22Rv1 (cell line): ENCODE measurements at regions not wholly inside any gene's neighbourhood (a gene's known extent, or its start where the extent isn't known, plus 50 kb on each side); places are given as distances from the start of the nearest gene placed in this dataset.

Experiments used
- H3K27ac ChIP-seq: fragments of 450-650 bp; 2 replicates; pipeline ENCODE4 v1.5.1; 2017
- ZFX ChIP-seq: fragments of 450-650 bp; IDR thresholded peaks from 2 replicates; pipeline ENCODE4 v1.6.1; 2017; ENCODE audit warnings: antibody characterized with exemption, borderline replicate concordance
- TF ChIP-seq, protein P1 (sequence below): fragments of 450-650 bp; IDR thresholded peaks from 2 replicates; pipeline ENCODE4 v1.5.1; 2017; ENCODE audit warnings: mild to moderate bottlenecking

DNA sequence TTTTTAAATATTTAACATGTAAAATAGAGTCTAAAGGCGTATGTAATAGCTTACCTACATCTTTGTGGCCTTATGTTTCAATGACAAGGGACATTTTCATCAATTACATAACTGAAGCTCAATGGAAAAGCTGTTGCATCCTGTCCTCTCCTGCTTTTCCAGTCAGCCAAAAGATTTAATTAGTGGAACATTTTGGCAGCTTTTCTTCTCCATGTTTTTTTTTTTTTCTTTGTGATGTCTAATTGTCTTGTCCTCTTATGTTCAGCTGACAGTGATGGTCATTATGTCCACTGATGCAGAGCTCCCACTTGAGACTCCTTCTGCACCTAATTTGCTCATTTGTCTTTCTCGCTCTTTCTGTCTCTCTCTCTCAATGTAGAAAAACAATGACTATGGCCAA is 422.2 kb downstream of the GABRG1 start:
- no peak for TF ChIP-seq ZFX
- no peak overlapping the region for H3K27ac ChIP-seq

DNA sequence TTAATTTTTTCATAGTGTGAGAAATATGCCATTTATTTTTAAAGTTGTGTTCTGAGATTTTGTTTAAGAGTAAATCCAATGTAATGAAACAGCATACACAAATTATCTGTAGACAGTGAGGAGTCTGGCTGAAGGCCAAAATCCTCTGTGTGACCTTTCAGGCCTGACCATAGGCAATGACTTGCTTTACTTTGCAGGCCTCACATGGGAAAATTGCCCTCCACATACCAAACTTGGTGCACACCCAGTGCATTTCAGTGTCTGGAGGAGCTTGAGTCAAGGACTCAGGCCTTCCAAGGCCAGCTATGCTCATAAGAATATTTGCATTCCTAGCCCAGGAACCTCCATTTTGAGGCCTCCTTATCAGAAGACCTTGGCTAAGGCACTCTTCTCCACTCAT is 430.1 kb downstream of the GABRG1 start:
- TF ChIP-seq, protein P1, sequence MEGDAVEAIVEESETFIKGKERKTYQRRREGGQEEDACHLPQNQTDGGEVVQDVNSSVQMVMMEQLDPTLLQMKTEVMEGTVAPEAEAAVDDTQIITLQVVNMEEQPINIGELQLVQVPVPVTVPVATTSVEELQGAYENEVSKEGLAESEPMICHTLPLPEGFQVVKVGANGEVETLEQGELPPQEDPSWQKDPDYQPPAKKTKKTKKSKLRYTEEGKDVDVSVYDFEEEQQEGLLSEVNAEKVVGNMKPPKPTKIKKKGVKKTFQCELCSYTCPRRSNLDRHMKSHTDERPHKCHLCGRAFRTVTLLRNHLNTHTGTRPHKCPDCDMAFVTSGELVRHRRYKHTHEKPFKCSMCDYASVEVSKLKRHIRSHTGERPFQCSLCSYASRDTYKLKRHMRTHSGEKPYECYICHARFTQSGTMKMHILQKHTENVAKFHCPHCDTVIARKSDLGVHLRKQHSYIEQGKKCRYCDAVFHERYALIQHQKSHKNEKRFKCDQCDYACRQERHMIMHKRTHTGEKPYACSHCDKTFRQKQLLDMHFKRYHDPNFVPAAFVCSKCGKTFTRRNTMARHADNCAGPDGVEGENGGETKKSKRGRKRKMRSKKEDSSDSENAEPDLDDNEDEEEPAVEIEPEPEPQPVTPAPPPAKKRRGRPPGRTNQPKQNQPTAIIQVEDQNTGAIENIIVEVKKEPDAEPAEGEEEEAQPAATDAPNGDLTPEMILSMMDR = no peak
- no peak for TF ChIP-seq ZFX
- H3K27ac ChIP-seq = no peak overlapping the region

DNA sequence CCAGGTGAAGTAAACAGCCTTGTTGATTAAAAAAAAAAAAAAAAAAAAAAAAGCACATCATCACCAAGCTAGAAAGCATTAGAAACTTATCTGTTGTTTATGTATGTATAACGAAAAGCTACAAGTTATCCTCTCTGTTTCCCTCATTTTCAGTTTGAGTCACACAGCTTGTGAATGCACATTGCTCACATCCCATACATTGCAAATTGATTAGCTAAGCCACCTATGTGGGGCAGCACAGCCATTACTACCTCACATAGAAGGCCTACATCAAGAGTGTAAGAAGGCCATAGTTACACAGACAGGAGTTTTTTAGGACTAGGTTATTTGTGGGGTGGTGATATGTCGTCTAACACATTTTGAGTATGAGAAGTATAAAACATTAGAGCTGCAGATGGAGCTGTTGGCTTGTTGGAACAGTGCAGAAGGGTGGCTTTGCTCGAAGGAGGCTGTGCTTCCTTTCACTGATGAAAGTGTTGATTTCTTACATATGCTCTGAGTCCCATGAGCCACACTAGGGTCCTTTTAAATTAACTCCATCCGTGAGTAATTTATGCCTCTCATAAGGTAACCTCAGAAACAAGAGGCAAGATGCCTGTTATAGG is 431.6 kb downstream of the GABRG1 start:
- TF ChIP-seq ZFX = no peak
- TF ChIP-seq, protein P1 = no peak
- H3K27ac ChIP-seq = no peak overlapping the region

DNA sequence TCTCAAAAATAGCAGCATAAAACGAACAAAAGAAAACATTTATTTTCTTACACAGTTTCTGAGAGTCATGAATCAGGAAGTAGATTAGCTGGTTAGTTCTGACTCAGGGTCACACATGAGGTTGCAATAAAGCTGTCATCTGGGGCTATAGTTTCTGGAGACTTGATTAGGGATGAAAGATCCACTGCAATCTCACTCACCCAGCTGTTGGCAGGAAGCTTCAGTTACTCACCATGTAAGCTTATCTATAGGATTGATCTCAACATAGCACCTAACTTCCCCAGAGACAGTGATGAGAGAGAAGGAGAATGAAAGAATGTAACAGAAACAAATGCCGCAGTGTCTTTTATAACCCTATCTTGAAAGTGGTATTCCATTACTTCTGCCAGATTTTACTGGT is 435.5 kb downstream of the GABRG1 start:
- no peak for TF ChIP-seq ZFX
- TF ChIP-seq, protein P1 = no peak
- no peak overlapping the region for H3K27ac ChIP-seq

DNA sequence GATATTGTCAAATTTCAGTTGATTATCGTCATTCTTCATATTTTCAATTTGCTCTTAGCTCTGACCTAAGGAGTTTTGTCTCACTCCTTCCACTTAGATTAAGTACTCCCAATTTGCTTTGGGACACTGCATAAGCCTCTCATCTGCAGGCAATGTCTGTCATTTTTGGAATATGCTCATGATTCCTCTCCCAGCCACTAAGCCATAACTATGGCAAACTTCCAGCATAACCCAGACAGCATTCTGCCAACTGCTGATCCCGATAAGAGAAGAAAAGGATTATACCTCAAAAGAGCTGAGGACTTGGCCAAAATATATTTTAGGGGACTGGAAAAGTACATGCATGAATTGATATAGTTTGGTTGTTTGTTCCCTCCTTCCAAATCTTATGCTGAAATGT is 444.4 kb downstream of the GABRG1 start:
- TF ChIP-seq, protein P1 = no peak
- TF ChIP-seq ZFX = no peak
- H3K27ac ChIP-seq = no peak overlapping the region

DNA sequence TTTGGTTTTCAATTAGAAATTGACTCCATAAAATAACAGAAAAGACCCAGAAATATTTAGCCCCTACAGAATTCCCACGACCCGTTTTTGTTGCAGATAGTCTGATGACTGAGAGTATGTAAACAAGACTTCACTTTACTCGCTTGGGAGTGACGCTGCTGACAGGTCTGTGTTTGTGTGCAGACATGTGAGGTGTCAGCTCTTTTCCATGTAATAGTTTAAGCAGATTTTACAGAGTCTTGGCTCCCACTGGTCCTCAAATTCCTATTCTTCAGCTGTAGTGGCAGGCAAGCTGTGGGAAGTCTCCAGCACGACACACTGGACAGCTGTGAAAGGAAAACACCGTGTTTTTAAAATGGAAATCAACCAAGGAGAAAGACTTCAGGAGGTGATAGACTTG is 455.7 kb downstream of the GABRG1 start:
- TF ChIP-seq, protein P1 = no peak
- no peak for TF ChIP-seq ZFX
- H3K27ac ChIP-seq = no peak overlapping the region

DNA sequence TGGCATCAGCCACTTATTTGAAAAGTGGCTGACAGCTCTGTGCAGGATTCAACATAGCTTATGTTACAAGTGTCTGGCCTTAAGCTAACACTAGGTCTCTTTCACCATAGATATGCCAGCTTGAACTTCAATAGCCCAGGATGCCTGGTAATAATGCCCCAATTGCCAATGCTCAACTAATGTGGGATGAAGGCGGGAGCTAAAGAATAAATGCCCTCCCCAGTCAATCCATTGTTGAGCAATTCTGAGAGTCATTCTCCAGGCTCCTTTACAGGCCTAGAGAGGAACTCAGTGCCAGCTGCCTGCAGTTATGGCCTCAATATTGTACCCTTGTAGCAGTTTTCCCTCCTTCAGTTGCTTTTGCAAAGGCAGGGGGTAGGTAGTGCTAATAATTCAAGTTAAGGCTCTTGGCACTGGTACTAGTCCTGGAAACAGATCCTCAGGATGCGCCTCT is 460.2 kb downstream of the GABRG1 start:
- TF ChIP-seq, protein P1 = no peak
- TF ChIP-seq ZFX = no peak
- H3K27ac ChIP-seq = no peak overlapping the region

DNA sequence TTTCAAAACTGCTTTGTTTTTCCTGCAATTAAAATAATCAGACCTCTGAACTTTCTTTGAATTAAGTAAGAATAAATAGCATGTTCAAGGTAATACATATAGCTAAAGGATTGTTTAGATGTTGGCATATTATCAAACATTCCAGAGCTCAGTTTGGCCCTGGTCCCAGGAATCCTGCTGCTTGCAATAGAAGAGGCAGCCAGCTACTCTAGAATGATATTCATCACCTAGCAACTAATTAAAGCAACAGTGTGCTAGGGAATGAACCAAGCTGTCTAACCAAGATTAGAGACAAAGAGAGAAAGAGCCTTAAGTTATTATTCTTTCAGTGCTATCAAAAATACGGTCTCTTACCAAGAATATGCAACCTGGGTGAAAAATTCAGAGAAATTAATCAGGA is 460.9 kb downstream of the GABRG1 start:
- H3K27ac ChIP-seq = no peak overlapping the region
- no peak for TF ChIP-seq ZFX
- TF ChIP-seq, protein P1 = no peak
